ENCODE measurements at regions not wholly inside any gene's neighbourhood (a gene's known extent, or its start where the extent isn't known, plus 50 kb on each side); places are given as distances from the start of the nearest gene placed in this dataset.

DNA sequence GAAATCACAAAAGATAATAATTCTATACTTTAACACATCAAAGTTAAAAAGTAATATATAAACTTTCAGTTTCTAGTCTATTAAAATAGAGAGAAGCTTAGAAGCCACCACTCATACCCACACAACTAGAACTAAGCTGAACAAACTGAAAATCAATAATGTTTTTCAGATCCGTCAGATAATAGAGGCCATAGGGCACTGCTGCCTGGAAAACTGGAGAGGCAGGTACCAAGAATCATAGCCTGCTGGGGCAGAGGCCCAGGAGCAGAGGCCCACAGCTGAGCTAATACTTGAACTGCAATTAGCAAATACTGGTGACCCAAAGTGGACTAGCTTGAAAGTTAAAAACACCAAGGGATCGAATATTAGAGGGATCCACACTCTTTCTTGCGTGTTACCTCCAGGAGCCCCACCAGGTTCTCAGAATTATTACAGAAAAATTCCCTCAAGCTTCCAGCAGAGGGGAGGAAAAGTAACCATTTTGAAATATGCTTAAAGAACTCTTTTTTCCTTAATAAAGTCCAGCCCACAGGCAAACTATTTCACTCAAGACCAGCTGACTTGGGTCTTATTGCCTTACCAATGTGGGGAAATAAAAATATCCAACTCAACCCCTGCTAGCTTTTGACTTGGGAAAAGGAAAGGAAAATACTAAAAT lies 774.1 kb upstream of the IGFBP3 start:
- TF ChIP-seq POLR2A (IDR thresholded peaks at IDR 0.05): no peak
- TF ChIP-seq, protein P1, sequence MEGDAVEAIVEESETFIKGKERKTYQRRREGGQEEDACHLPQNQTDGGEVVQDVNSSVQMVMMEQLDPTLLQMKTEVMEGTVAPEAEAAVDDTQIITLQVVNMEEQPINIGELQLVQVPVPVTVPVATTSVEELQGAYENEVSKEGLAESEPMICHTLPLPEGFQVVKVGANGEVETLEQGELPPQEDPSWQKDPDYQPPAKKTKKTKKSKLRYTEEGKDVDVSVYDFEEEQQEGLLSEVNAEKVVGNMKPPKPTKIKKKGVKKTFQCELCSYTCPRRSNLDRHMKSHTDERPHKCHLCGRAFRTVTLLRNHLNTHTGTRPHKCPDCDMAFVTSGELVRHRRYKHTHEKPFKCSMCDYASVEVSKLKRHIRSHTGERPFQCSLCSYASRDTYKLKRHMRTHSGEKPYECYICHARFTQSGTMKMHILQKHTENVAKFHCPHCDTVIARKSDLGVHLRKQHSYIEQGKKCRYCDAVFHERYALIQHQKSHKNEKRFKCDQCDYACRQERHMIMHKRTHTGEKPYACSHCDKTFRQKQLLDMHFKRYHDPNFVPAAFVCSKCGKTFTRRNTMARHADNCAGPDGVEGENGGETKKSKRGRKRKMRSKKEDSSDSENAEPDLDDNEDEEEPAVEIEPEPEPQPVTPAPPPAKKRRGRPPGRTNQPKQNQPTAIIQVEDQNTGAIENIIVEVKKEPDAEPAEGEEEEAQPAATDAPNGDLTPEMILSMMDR (IDR thresholded peaks at IDR 0.05): no peak

Data from thyroid gland (tissue), 4 donors.